ENCODE measurements at regions not wholly inside any gene's neighbourhood (a gene's known extent, or its start where the extent isn't known, plus 50 kb on each side); places are given as distances from the start of the nearest gene placed in this dataset.

DNA sequence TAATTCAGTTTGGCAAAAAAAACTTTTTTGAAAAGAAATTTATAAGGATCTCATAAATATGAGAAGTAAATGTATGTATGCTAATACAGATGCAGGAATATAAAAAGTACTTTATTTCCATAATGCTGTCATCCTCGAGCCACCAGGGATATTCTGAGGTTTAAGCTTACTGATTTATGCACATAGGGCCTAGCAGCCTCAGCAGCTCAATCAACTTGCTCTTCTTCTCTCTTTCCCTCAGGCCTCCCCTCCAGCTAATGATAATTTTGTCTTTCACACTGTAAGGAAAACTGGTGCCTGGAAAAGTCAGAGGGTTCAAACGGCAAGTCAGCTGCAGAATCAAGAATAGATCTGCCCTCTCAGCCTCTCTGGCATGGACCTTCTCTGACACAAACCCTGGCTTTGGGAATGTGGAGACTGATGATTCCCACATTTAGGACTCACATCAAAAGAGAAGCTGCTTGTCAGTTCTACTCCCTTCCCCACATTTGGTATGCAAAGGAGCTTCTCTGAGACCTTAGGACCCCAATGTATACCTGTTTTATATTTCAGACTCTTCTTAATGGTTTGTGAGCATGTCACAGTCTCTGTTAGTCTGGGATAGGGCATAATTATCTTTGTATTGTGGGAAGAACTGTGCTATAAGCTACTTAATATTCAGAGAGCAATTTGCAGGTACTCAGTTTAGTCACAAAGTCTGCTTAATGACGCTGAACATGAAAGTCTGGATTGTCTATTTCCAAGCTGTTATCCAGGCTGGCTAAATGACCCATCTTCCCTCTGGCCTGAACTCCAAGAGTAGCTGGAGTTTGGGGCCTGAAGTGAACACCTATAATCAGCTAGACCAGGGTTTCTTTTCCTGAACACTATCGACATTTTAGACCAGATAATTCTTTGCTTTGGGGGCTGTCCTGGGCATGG lies 52.1 kb upstream of the DIPK1A start:
- intact Hi-C loops (cut with DNase I) = no loop called here
- TF ChIP-seq, protein P1, sequence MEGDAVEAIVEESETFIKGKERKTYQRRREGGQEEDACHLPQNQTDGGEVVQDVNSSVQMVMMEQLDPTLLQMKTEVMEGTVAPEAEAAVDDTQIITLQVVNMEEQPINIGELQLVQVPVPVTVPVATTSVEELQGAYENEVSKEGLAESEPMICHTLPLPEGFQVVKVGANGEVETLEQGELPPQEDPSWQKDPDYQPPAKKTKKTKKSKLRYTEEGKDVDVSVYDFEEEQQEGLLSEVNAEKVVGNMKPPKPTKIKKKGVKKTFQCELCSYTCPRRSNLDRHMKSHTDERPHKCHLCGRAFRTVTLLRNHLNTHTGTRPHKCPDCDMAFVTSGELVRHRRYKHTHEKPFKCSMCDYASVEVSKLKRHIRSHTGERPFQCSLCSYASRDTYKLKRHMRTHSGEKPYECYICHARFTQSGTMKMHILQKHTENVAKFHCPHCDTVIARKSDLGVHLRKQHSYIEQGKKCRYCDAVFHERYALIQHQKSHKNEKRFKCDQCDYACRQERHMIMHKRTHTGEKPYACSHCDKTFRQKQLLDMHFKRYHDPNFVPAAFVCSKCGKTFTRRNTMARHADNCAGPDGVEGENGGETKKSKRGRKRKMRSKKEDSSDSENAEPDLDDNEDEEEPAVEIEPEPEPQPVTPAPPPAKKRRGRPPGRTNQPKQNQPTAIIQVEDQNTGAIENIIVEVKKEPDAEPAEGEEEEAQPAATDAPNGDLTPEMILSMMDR (IDR thresholded peaks at IDR 0.05) = no peak
- no peaks in the 10 kb centered on the region for H3K4me1 ChIP-seq

DNA sequence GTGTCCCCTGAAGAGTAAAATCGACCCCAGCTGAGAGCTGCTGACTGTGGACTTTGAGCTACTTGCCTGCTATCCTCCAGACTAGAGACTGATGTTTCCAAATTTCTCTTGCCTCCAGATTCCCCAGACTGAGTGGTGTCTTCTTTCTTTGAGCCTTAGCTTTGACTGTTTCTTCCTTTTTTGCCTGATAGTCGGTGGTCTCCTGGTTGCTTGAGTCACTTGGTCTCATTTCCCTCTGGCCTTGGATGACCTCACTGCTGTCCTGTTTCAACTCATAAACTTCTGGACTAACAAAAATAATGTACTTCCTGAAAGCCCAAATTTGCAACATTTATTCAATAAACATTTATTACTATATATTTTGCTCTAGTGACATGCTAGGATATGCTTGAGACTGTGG lies 52.9 kb upstream of the DIPK1A start:
- H3K4me1 ChIP-seq = no peaks in the 10 kb centered on the region
- H3K27me3 ChIP-seq = no peaks in the 10 kb centered on the region
- intact Hi-C loops (cut with DNase I) = no loop called here
- no peak overlapping the region for H3K27ac ChIP-seq
- H3K9me3 ChIP-seq = no peaks in the 10 kb centered on the region
- DNase-seq (ENCODE audit: low spot score in 2 of 2) = no peak
- no peaks in the 10 kb centered on the region for H3K36me3 ChIP-seq
- no peak overlapping the region for H3K4me3 ChIP-seq
- TF ChIP-seq, protein P1 (IDR thresholded peaks at IDR 0.05) = no peak

More for the DNA sequence above, 52.1 kb upstream of the DIPK1A start:
- Histone ChIP-seq H3K36me3 (no peaks in the 10 kb centered on the region), H3K27ac (no peak overlapping the region), H3K4me3 (no peak overlapping the region), H3K27me3 (no peaks in the 10 kb centered on the region), H3K9me3 (no peaks in the 10 kb centered on the region)
- DNase-seq (ENCODE audit: low spot score in 2 of 2) = no peak

- H3K27ac ChIP-seq = no peak overlapping the region
- H3K36me3 ChIP-seq = no peaks in the 10 kb centered on the region
- no peaks in the 10 kb centered on the region for H3K9me3 ChIP-seq
- no peak overlapping the region for H3K4me3 ChIP-seq
- intact Hi-C loops (cut with DNase I) = no loop called here
- H3K4me1 ChIP-seq = no peaks in the 10 kb centered on the region
- TF ChIP-seq, protein P1 (IDR thresholded peaks at IDR 0.05) = no peak
- H3K27me3 ChIP-seq = no peaks in the 10 kb centered on the region
- DNase-seq (ENCODE audit: low spot score in 2 of 2) = no peak
Measured at GRCh38 chr1:93015590-93015989, 54.3 kb upstream of the DIPK1A start.

DNA sequence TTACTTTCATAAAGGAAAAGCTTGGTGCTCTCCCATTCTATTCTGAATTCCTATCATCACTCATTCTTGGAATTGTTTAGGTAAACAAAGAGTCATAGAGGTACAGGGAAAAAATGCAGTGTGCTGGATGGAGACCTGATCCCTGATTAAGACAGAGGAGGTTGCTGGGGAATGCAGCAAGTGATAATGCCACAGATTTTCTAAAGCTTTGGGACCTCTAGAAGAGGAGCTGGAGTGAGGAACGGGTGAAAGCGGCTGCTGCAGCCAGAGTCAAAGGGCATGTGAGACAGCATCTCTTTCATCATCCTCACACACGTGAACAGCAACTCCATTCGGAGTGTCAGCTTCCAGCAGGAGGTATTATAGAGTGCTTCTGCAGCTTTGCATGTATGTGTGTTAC lies 54.9 kb upstream of the DIPK1A start:
- Histone ChIP-seq H3K4me3 (no peak overlapping the region), H3K4me1 (no peaks in the 10 kb centered on the region), H3K9me3 (no peaks in the 10 kb centered on the region), H3K27me3 (no peaks in the 10 kb centered on the region), H3K27ac (no peak overlapping the region), H3K36me3 (no peaks in the 10 kb centered on the region)
- intact Hi-C loops (cut with DNase I) = no loop called here
- no peak for DNase-seq (ENCODE audit: low spot score in 2 of 2)
- TF ChIP-seq, protein P1 (IDR thresholded peaks at IDR 0.05) = no peak

DNA sequence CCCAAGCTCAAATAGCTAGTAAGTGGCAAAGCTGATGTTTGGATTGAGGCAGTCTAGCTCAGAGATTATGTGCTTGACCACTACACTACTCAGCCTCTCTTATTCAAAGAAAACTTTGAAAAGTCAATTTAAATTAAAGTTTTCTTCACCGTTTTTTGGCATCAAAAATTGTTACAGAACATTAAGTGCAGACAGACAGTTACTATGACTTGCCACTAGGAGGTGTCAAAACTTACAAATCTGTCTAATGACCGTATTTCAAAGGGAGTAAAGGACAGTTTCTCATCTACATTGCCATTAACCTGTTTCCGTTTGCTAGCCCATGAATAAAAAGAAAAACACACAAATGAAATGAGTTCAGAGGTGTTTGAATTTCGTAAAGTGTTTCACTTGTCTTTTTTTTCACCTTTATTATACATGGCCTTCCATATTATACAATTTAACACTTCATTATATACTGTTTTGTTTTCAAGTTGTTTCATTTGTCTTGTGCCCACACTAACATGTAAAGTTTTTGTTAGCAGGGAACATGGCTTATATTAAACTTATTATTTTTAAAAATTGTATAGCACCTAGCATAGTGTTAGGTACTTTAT lies 57.4 kb upstream of the MTF2 start:
- TF ChIP-seq, protein P1 (IDR thresholded peaks at IDR 0.05) = peak; percentile 47 to 63 (median 60)
- intact Hi-C loops (cut with DNase I) = loop anchor here (10.0 kb wide), 1 partner anchor 163 kb away; the partner anchor contains the start of genes CCDC18 and TMED5
- Histone ChIP-seq H3K4me3 (no peak overlapping the region), H3K27ac (no peak overlapping the region), H3K4me1 (no peaks in the 10 kb centered on the region), H3K9me3 (no peaks in the 10 kb centered on the region), H3K27me3 (no peaks in the 10 kb centered on the region), H3K36me3 (no peaks in the 10 kb centered on the region)
- no peak for DNase-seq (ENCODE audit: low spot score in 2 of 2)
